DMS53 (cell line): ENCODE measurements at regions not wholly inside any gene's neighbourhood (a gene's known extent, or its start where the extent isn't known, plus 50 kb on each side); places are given as distances from the start of the nearest gene placed in this dataset.
"Not testable (repeated sequence)": the region's sequence is repeated elsewhere in the genome, so short reads cannot be mapped to it uniquely, and the experiment has no call there.

Source experiments
- DNase-seq: peaks from one replicate; lab custom pipeline; 2025; lab: John Stamatoyannopoulos, UW

GRCh38 chr2:111577154-111577885 lies 306.7 kb downstream of the ANAPC1 start:
- DNase-seq, result not testable (repeated sequence)

DNA sequence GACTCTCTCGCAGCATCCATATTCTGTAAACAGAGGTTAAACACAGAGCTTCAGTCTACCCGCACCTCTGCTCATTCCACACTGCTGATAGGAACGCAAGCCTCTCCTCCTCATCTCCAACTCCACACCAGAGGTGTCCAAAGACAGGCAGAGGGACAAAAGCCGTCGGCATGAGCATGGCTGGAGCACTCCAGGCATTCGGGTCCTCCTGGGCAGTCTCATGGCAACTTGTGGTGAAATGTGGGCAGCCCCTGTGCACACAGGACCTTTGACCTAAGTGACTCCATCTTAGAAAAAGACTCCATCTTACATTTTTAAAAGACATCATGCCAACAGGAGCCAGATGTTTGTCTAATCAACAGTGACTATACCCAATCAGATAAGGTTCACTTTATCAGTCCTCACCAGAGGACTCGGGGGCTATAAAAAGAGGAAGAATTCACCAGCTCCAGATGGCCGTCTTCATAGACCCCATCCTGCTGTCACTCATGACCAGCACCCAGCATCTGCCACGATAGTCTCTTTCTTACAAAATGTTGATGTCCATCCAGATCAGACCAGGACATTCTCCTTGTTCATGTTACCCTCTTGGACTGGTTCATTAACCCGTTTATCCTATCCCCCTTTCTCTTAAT lies 304.4 kb downstream of the ANAPC1 start:
- DNase-seq, result not testable (repeated sequence)

GRCh38 chr2:111580616-111581015 lies 303.4 kb downstream of the ANAPC1 start:
- DNase-seq, result not testable (repeated sequence)

DNA sequence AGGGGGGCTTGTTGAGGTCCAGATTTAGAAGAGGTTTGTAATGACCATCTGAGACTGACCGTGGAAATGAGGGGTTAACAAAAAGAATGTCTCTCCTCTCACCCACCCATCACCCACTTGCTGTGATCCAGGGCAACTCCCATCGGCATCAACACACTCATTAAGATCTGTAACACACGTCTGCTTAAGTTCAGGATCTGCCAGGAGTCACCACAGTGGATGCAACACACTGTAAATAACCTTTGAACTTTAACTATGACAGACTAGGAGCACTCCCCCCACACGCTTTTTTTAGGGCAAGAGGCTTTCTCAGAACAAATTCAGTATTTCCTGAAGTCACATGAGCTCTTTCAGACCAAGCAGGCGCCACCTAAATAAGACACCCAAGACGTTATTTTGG lies 301.9 kb downstream of the ANAPC1 start:
- DNase-seq, result not testable (repeated sequence)

DNA sequence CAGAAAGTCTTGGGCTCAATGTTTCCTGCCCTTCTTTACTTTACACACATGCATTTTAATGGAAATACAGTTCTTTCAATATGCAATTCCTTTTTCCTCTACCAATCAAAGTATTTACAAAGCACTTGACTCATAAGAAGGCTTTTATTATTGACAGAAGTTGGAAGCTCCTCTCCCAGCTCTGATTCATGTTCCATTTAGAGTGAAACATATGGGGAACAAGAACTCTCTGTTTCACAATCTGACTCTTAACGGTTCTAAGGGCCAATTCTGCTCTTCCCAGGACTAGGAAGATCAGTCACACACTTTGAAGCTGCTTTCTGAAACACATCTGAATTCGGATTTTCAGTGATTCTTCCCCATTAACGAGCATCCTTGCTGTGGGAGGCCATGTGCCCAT lies 300.5 kb downstream of the ANAPC1 start:
- not testable (repeated sequence) for DNase-seq

GRCh38 chr2:111584540-111584939 lies 299.5 kb downstream of the ANAPC1 start:
- not testable (repeated sequence) for DNase-seq

DNA sequence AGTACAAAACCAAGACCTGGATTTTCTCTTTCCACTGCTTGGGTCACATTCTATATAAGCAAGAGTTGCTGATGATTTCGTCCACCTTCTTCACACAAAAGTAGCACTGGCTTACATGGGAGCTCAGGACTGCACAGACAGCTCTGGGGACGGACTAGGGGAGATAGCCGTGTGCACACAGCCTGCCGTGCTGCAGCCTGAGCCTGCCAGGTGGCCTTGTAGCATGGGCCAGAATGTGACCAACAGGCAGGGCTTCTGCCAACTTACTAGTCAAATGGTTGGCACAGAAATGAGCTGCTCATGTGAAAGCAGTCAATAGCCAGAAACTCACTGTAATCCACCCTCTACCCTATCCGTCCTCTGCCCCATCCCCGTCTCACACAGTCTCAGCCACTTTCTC lies 299.0 kb downstream of the ANAPC1 start:
- DNase-seq, result not testable (repeated sequence)

- not testable (repeated sequence) for DNase-seq
These were observed 298.0 kb downstream of the ANAPC1 start for GRCh38 chr2:111586014-111586413.

GRCh38 chr2:111595072-111595471 lies 288.9 kb downstream of the ANAPC1 start:
- DNase-seq, result not testable (repeated sequence)

GRCh38 chr2:111596808-111597705 lies 286.9 kb downstream of the ANAPC1 start:
- not testable (repeated sequence) for DNase-seq

- not testable (repeated sequence) for DNase-seq
These were observed 285.0 kb downstream of the ANAPC1 start for GRCh38 chr2:111598944-111599343.

DNA sequence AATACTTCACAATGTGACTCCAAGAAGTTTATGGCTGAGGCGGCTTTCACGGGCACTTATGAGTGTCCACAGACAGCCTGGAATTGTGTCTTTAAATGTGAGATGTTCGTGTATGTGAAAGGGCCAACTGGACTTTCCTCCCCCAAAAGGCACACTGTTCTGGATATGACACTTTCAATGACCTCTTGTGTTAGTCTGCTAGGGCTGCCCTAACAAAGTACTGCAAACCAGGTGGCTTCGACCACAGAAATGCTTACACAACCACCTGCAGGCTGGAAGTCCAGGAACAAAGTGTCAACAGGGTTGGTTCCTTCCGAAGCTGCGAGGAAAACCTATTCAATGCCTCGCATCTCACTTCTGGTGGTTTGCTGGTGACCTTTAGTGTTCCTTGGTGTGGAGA lies 281.7 kb downstream of the ANAPC1 start:
- not testable (repeated sequence) for DNase-seq

DNA sequence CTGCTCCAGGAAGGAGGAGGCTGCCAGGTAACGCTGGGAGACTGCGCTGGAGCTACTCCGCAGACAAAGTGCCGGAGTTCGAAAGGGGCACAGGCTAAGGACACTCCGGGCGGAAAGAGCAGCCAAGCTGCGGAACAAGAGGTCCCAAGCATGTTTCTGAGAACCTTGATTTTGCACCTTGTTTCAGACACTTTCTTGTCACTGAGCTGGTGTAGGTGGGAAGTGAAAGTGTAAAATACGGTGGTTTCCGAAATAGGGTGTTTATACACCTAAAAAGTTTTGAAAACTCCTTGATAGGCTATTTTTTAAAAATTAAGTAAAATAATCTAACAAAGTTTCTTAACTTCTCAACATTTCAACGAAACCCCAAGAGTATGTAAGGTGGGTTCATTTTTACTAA lies 278.2 kb downstream of the ANAPC1 start:
- DNase-seq, result not testable (repeated sequence)

DNA sequence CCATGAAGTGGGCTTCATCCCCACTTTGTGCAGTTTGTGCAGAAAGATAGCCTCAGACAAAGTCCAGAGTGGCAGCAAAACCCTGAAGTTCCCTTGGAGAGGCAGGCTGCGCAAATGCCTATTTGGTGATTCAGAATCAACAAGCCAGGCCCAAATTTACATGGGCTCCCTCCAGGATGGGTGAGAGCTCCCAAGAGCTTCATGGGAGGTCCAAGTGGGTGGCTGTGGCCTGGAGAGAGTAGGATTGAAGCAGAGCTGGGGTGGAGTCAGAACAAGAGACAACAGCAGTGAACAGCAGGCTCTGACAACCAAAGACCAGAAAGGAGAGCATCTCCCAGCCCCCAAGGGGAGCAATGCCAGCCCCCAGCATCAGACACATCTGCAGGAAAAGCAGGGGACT lies 277.4 kb downstream of the ANAPC1 start:
- not testable (repeated sequence) for DNase-seq

DNA sequence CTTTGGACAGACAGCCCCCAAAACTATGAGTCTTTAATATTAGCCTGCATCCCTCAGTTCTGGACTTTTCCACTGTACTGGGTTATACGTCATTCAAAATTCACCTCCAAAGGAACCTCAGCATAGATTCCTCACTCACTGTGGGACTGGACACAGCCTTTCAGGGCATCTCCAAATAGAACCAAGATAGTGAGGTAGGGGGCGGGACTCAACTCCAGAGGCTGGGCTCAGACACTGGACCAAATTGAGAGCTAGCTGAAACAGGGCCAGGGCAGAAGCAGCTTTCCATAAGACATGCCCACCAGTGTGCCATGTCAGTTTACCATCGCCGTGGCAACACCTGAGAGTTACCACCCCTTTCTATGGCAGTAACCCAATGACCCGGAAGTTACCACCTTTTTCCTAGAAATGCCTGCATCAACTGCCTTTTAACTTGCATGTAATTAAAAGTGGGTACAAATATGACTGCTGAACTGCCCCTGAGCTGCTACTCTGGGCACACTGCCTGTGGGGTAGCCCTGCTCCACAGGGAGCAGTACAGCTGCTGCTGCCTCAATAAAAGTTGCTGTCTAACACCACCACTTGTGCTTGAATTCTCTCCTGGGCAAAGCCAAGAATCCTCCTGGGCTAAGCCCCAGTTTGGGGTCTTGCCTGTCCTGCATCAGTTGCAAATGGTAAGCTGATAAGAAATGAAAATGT lies 274.7 kb downstream of the ANAPC1 start:
- not testable (repeated sequence) for DNase-seq

DNA sequence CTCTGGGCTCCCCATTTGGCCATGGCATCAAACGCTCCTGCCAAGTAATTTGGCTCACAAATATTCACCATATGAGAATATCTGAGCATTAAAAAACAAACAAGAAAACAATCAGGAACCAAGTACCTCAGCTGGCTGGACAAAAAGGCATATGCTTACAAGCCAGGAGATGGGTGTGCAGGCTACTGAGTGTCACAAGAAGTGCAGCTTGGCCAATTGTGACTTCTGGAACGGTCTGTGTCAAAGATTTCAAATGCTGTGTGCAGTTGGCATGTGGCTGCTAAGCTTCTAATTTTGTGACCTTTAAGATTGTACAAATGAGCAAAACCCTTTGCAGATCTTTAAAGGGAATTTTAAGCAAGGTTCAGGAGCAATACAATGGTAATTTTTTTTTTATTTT lies 274.0 kb downstream of the ANAPC1 start:
- DNase-seq, result not testable (repeated sequence)

- no peak for DNase-seq
These were observed 267.3 kb downstream of the ANAPC1 start for GRCh38 chr2:111616651-111617218.

DNA sequence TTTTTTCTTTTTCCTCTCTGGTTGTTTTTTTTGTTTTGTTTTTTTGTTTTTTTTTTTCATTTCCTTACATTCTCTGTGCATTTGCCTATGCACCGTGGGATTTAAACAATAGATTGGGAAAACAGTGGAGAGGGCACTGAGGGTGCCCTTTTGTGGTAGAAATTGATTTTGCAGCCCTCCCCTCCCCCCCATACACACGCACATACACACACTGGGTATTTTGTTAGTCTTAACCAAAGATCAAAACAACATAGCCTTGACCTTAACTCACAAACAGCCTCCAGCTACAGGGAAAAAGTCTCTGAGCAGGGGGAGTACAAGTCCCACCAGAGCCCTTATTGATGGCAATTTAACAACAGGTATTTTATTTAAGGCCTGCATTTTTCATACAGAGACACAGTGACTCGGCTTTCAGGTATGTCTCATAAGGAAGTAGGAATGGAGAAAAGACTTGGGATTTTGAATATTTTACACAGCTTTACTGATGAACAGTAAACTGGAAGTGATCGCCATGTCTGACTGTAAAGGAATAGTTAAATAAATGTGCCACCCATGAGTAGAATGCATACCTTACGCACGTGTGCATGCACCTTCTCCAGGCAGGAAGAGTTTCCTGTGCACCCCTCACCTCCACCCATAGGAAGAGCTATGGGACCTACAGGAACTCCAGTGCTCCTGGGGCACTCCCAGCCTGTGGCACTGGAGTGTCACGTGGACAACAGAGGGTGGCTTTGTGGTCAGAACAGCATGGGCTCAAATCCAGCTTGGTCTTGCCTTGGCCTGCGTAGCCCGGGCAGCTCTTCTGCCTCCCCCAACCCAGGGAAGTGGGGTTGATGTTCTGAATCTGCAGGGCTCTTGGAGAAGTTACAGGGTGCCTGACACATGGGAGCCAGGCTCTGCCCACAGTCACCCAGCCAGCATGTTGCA lies 266.4 kb downstream of the ANAPC1 start:
- DNase-seq, result peak; percentile 27

DNA sequence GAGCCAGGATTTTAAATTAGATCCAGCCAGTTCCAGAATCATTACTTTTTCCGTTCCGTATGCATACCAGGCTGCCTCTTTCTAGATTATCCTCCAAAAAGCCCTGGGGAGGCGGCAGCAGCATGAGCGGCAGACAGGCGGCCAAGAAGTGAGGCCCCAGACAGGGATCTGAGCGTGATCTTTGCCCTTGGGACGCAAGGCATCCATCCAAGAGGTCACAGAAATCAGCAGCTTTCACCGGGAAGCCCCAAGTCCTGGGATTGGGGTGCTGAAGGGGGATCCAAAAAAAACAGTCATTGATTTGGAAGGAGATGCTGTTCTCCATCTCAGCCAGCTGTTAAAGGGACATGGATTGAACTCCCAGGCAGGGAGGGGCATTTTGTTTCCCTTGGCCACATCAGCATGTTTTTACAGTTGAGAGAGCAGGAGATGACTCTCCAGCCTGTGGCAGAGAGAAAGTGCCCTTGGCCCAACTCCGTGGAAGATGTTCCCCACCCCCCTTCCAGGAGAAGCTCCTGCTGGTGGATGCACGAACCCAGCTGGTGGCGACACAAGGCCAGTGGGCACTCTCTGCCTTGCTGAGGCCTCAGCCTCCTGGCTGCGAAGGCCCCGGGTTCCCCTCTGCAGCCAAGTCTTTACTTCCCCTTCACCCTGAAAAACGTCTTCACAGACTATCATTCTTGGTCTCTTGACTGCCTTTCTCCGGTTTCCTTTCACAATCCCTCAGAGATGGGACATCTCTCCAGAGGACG lies 265.6 kb downstream of the ANAPC1 start:
- no peak for DNase-seq
